GM18517 (cell line): ENCODE measurements at regions not wholly inside any gene's neighbourhood (a gene's known extent, or its start where the extent isn't known, plus 50 kb on each side); places are given as distances from the start of the nearest gene placed in this dataset.

Experiments used
- ATAC-seq: cut with Tn5 transposase; IDR thresholded peaks from one replicate; pipeline ENCODE4 v1.9.1; 2021; ENCODE audit warnings: mild to moderate bottlenecking, moderate library complexity; ENCODE audit not compliant: unreplicated experiment

GRCh38 chr1:78415165-78415564 lies 75.6 kb upstream of the PTGFR start:
- no peak for ATAC-seq

- ATAC-seq = no peak
Observed at GRCh38 chr1:78419309-78419708, 71.5 kb upstream of the PTGFR start.

- ATAC-seq = no peak
Observed at GRCh38 chr1:78420181-78420580, 70.6 kb upstream of the PTGFR start.

GRCh38 chr1:78420688-78421087 lies 70.1 kb upstream of the PTGFR start:
- no peak for ATAC-seq

- no peak for ATAC-seq
Observed at GRCh38 chr1:78424720-78425119, 66.1 kb upstream of the PTGFR start.

GRCh38 chr1:78426408-78426807 lies 64.4 kb upstream of the PTGFR start:
- no peak for ATAC-seq

GRCh38 chr1:78427506-78427905 lies 63.3 kb upstream of the PTGFR start:
- no peak for ATAC-seq

GRCh38 chr1:78432016-78432415 lies 58.8 kb upstream of the PTGFR start:
- ATAC-seq = no peak

- ATAC-seq = no peak
Observed at GRCh38 chr1:78434351-78434750, 56.4 kb upstream of the PTGFR start.

GRCh38 chr1:78436961-78437360 lies 53.8 kb upstream of the PTGFR start:
- no peak for ATAC-seq

- no peak for ATAC-seq
Observed at GRCh38 chr1:78437396-78437795, 53.4 kb upstream of the PTGFR start.

GRCh38 chr1:78437941-78438340 lies 52.8 kb upstream of the PTGFR start:
- no peak for ATAC-seq

- no peak for ATAC-seq
Observed at GRCh38 chr1:78440381-78440793, 50.4 kb upstream of the PTGFR start.
